SIG-M5 treated with dmso at 0.1 percent for 504 hours (cell line): ENCODE measurements at regions not wholly inside any gene's neighbourhood (a gene's known extent, or its start where the extent isn't known, plus 50 kb on each side); places are given as distances from the start of the nearest gene placed in this dataset.
A peak's percentile ranks its signal among the peaks of the same experiment; 100 is the strongest.

Experiments used
- DNase-seq: peaks from one replicate; lab custom pipeline; 2025; ENCODE audit not compliant: unreplicated experiment; lab: John Stamatoyannopoulos, UW

GRCh38 chr1:83015163-83015562 lies 983.8 kb downstream of the TTLL7 start:
- DNase-seq = no peak

- no peak for DNase-seq
Observed at GRCh38 chr1:83012950-83013349, 986.0 kb downstream of the TTLL7 start.

- DNase-seq = no peak
Observed at GRCh38 chr1:83011265-83011664, 987.7 kb downstream of the TTLL7 start.

GRCh38 chr1:83006271-83006670 lies 992.7 kb downstream of the TTLL7 start:
- DNase-seq = no peak

- DNase-seq = no peak
Observed at GRCh38 chr1:83000286-83000685, 998.6 kb downstream of the TTLL7 start.

GRCh38 chr1:82995951-82996350 lies 1003.0 kb downstream of the TTLL7 start:
- DNase-seq = no peak

GRCh38 chr1:82994616-82995263 lies 1004.2 kb downstream of the TTLL7 start:
- DNase-seq = no peak

- DNase-seq = no peak
Observed at GRCh38 chr1:82991569-82991968, 1007.4 kb downstream of the TTLL7 start.

GRCh38 chr1:82979593-82980236 lies 1019.2 kb downstream of the TTLL7 start:
- DNase-seq = peak; percentile 17

GRCh38 chr1:82978461-82979324 lies 1020.2 kb downstream of the TTLL7 start:
- DNase-seq = no peak

- DNase-seq = no peak
Observed at GRCh38 chr1:82972841-82973553, 1025.9 kb downstream of the TTLL7 start.

- DNase-seq = no peak
Observed at GRCh38 chr1:82969340-82969739, 1029.6 kb downstream of the TTLL7 start.

- no peak for DNase-seq
Observed at GRCh38 chr1:82962658-82963057, 1036.3 kb downstream of the TTLL7 start.

GRCh38 chr1:82950606-82951200 lies 1048.2 kb downstream of the TTLL7 start:
- DNase-seq = no peak

GRCh38 chr1:82948386-82948785 lies 1050.5 kb downstream of the TTLL7 start:
- DNase-seq = no peak

- no peak for DNase-seq
Observed at GRCh38 chr1:82947278-82947677, 1051.7 kb downstream of the TTLL7 start.

GRCh38 chr1:82946096-82946605 lies 1052.8 kb downstream of the TTLL7 start:
- no peak for DNase-seq

- no peak for DNase-seq
Observed at GRCh38 chr1:82944822-82945221, 1054.1 kb downstream of the TTLL7 start.

GRCh38 chr1:82934074-82934473 lies 1064.9 kb downstream of the TTLL7 start:
- no peak for DNase-seq

GRCh38 chr1:82932727-82933126 lies 1066.2 kb downstream of the TTLL7 start:
- no peak for DNase-seq

- no peak for DNase-seq
Observed at GRCh38 chr1:82932207-82932606, 1066.7 kb downstream of the TTLL7 start.
